Embryonic facial prominence (tissue), 1 donor: ENCODE measurements at regions not wholly inside any gene's neighbourhood (a gene's known extent, or its start where the extent isn't known, plus 50 kb on each side); places are given as distances from the start of the nearest gene placed in this dataset.

Source experiments
- DNase-seq: peaks from one replicate; pipeline ENCODE4 v3.0.0-alpha.2; 2016; ENCODE audit errors: extremely low spot score

- DNase-seq, result no peak
These were observed 822.8 kb downstream of the GALC start for GRCh38 chr14:87170179-87170578.

- no peak for DNase-seq
These were observed 823.6 kb downstream of the GALC start for GRCh38 chr14:87169362-87169761.

GRCh38 chr14:87161502-87161901 is 831.5 kb downstream of the GALC start:
- DNase-seq, result no peak

- no peak for DNase-seq
These were observed 832.0 kb downstream of the GALC start for GRCh38 chr14:87160989-87161388.

- no peak for DNase-seq
These were observed 834.7 kb downstream of the GALC start for GRCh38 chr14:87158283-87158682.

- no peak for DNase-seq
These were observed 836.1 kb downstream of the GALC start for GRCh38 chr14:87156878-87157277.

- DNase-seq, result no peak
These were observed 837.0 kb downstream of the GALC start for GRCh38 chr14:87155856-87156488.

GRCh38 chr14:87153901-87154300 is 839.1 kb downstream of the GALC start:
- DNase-seq, result no peak

- no peak for DNase-seq
These were observed 839.6 kb downstream of the GALC start for GRCh38 chr14:87153391-87153790.

- DNase-seq, result no peak
These were observed 840.3 kb downstream of the GALC start for GRCh38 chr14:87152693-87153092.

GRCh38 chr14:87149583-87150354 is 843.2 kb downstream of the GALC start:
- DNase-seq, result no peak

- no peak for DNase-seq
These were observed 844.3 kb downstream of the GALC start for GRCh38 chr14:87148655-87149054.

- no peak for DNase-seq
These were observed 850.3 kb downstream of the GALC start for GRCh38 chr14:87142551-87143211.

- no peak for DNase-seq
These were observed 851.2 kb downstream of the GALC start for GRCh38 chr14:87141801-87142200.

GRCh38 chr14:87139299-87139698 is 853.7 kb downstream of the GALC start:
- DNase-seq, result no peak

GRCh38 chr14:87133073-87133801 is 859.7 kb downstream of the GALC start:
- DNase-seq, result no peak

GRCh38 chr14:87131879-87132278 is 861.1 kb downstream of the GALC start:
- DNase-seq, result no peak

GRCh38 chr14:87122166-87122565 is 870.8 kb downstream of the GALC start:
- DNase-seq, result no peak

- no peak for DNase-seq
These were observed 871.3 kb downstream of the GALC start for GRCh38 chr14:87121716-87122115.

- DNase-seq, result no peak
These were observed 877.7 kb downstream of the GALC start for GRCh38 chr14:87115234-87115633.

- DNase-seq, result no peak
These were observed 879.7 kb downstream of the GALC start for GRCh38 chr14:87113286-87113685.

- no peak for DNase-seq
These were observed 881.2 kb downstream of the GALC start for GRCh38 chr14:87111741-87112140.
